Trophoblast cell (in vitro differentiated cells and primary cell): ENCODE measurements at regions not wholly inside any gene's neighbourhood (a gene's known extent, or its start where the extent isn't known, plus 50 kb on each side); places are given as distances from the start of the nearest gene placed in this dataset.
A peak's percentile ranks its signal among the peaks of the same experiment; 100 is the strongest.

Experiments used
- DNase-seq, 2 donors: peaks; one replicate each; pipeline ENCODE4 v3.0.0-alpha.2; 2016
- H2AFZ ChIP-seq: 2 replicates; pipeline ENCODE4 v1.6.1; 2013; ENCODE audit warnings: low read length, moderate library complexity, mild to moderate bottlenecking; ENCODE audit not compliant: insufficient read depth, poor library complexity
- H2AK5ac ChIP-seq: 2 replicates; pipeline ENCODE4 v1.6.1; 2013; ENCODE audit warnings: mild to moderate bottlenecking, low read length
- H2BK120ac ChIP-seq: 2 replicates; pipeline ENCODE4 v1.6.1; 2013; ENCODE audit warnings: low read length, mild to moderate bottlenecking, moderate library complexity; ENCODE audit not compliant: insufficient read depth, poor library complexity
- H2BK12ac ChIP-seq: 2 replicates; pipeline ENCODE4 v1.6.1; 2013; ENCODE audit warnings: mild to moderate bottlenecking, low read length, moderate library complexity
- H2BK5ac ChIP-seq: 2 replicates; pipeline ENCODE4 v1.6.1; 2013; ENCODE audit warnings: low read length, low read depth, moderate library complexity, mild to moderate bottlenecking; ENCODE audit not compliant: poor library complexity
- H3K14ac ChIP-seq: 2 replicates; pipeline ENCODE4 v1.6.1; 2013; ENCODE audit warnings: mild to moderate bottlenecking, low read length
- H3K18ac ChIP-seq: 2 replicates; pipeline ENCODE4 v1.6.1; 2013; ENCODE audit warnings: mild to moderate bottlenecking, low read length
- H3K23ac ChIP-seq: 2 replicates; pipeline ENCODE4 v1.6.1; 2013; ENCODE audit warnings: low read length
- H3K27ac ChIP-seq: 2 replicates; pipeline ENCODE4 v1.5.1; 2013; ENCODE audit warnings: low read depth, mild to moderate bottlenecking, inconsistent platforms, low read length, moderate library complexity
- H3K27me3 ChIP-seq: 2 replicates; pipeline ENCODE4 v1.6.1; 2013; ENCODE audit warnings: inconsistent platforms, mild to moderate bottlenecking, low read length, moderate library complexity; ENCODE audit not compliant: insufficient read depth
- H3K36me3 ChIP-seq, 2 experiments: 1 replicate in 1 of 2; 2 replicates in 1 of 2; pipeline ENCODE4 v1.6.1; 2013; ENCODE audit warnings: low read length in 2 of 2, mild to moderate bottlenecking in 2 of 2, moderate library complexity in 1 of 2; ENCODE audit not compliant: insufficient read depth in 2 of 2, control insufficient read depth in 1 of 2
- H3K4ac ChIP-seq: 2 replicates; pipeline ENCODE4 v1.6.1; 2013; ENCODE audit warnings: low read depth, mild to moderate bottlenecking, low read length, moderate library complexity
- H3K4me1 ChIP-seq, 2 experiments: 1 replicate in 1 of 2; 2 replicates in 1 of 2; pipeline ENCODE4 v1.6.1; 2013; ENCODE audit warnings: low read length in 2 of 2, mild to moderate bottlenecking in 2 of 2, moderate library complexity in 1 of 2; ENCODE audit not compliant: insufficient read depth in 2 of 2, control insufficient read depth in 1 of 2
- H3K4me2 ChIP-seq: 2 replicates; pipeline ENCODE4 v1.6.1; 2013; ENCODE audit warnings: inconsistent platforms, mild to moderate bottlenecking, low read length, moderate library complexity
- H3K4me3 ChIP-seq: 2 replicates; pipeline ENCODE4 v1.5.1; 2013; ENCODE audit warnings: mild to moderate bottlenecking, low read depth, low read length, inconsistent platforms
- H3K79me1 ChIP-seq: one replicate; pipeline ENCODE4 v1.6.1; 2013; ENCODE audit warnings: low read length
- H3K79me2 ChIP-seq: 2 replicates; pipeline ENCODE4 v1.6.1; 2013; ENCODE audit warnings: low read length, mild to moderate bottlenecking; ENCODE audit not compliant: control insufficient read depth, insufficient read depth, poor library complexity
- H3K9ac ChIP-seq: 2 replicates; pipeline ENCODE4 v1.6.1; 2013; ENCODE audit warnings: mild to moderate bottlenecking, low read length
- H3K9me3 ChIP-seq: 2 replicates; pipeline ENCODE4 v1.6.1; 2013; ENCODE audit warnings: low read depth, mild to moderate bottlenecking, control low read depth, inconsistent platforms, low read length; ENCODE audit not compliant: insufficient read depth
- H4K12ac ChIP-seq: 2 replicates; pipeline ENCODE4 v1.6.1; 2013; ENCODE audit warnings: low read depth, mild to moderate bottlenecking, low read length, moderate library complexity
- H4K8ac ChIP-seq: 2 replicates; pipeline ENCODE4 v1.6.1; 2013; ENCODE audit warnings: low read depth, mild to moderate bottlenecking, low read length, moderate library complexity
- H4K91ac ChIP-seq: one replicate; pipeline ENCODE4 v1.6.1; 2013; ENCODE audit warnings: low read depth, mild to moderate bottlenecking, low read length, moderate library complexity
- WGBS: extraction: QIAGEN DNeasy Blood & Tissue Kit; methylation state at CpG from one replicate; pipeline ENCODE4 v1.1.7; 2013; ENCODE audit warnings: missing lambda C conversion rate; ENCODE audit not compliant: insufficient read length, insufficient coverage; ENCODE audit errors: extremely low coverage; 5-methylcytosine and 5-hydroxymethylcytosine counted together

DNA sequence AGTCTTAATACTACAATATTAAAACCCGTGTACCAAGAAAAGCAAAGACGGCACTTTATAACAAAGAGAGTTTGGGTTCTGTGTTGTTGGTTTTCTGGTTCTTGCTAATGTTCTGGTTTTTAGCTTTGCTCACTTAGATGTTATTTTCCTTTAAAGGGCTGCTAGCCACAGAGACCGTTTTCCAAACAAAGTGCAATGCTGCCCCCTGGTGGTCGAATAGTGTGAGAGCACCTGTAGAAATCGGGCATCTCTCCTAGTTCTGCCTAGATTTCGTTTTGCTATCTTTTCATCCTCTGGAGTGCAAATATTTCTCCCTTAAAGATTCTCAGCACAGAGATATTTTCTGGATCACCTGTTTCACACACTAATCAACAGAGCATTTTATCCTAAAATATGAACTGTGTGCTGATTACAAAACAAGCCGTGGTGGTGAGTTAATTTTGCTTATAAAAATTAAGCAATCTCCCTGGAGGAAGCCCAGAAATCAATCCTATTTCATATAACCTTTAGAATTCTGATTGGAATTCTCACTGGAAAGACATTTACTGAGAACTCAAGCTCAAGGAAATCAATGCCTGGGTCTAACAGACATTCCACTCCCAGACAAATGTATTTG is 334.5 kb upstream of the NOCT start:
- Histone ChIP-seq H4K8ac (no peak overlapping the region), H3K4me3 (no peak overlapping the region), H3K79me1 (no peaks in the 10 kb centered on the region), H3K79me2 (no peaks in the 10 kb centered on the region), H3K14ac (no peak overlapping the region), H3K18ac (no peak overlapping the region), H3K9ac (no peak overlapping the region), H4K12ac (no peak overlapping the region), H3K4me2 (no peak overlapping the region), H3K23ac (no peak overlapping the region), H2AK5ac (no peak overlapping the region), H4K91ac (no peak overlapping the region), H2BK12ac (no peak overlapping the region), H2AFZ (no peak overlapping the region), H3K27ac (no peak overlapping the region), H3K9me3 (peaks cover 1% of the 10 kb centered on the region), H3K27me3 (no peaks in the 10 kb centered on the region), H2BK120ac (no peak overlapping the region), H3K4ac (no peak overlapping the region), H3K4me1 (no peaks in the 10 kb centered on the region), H3K36me3 (no peaks in the 10 kb centered on the region), H2BK5ac (no peak overlapping the region)
- WGBS = no CpG with 5 or more reads among the region's 7 CpGs
- DNase-seq = peak; percentile 51 to 93

DNA sequence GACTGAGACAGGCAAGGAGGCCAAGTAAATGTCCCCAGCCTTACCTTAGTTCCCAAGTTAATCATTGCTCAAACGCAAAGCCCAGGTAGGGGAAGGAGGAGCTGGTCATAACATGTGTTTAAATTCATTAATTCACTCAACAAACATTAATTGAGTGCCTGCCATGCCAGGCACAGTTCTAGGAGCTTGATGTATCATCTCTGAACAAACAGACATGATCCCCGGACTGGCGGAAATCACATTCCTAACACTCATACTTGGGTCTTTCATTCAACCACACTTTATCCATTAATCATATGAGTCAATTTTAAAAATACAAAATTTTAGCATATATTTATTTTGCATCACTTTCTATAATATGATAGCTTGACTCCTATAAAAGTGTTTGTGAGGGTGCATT is 335.3 kb upstream of the NOCT start:
- no peak for DNase-seq
- Histone ChIP-seq H3K79me2 (no peaks in the 10 kb centered on the region), H2AK5ac (no peak overlapping the region), H4K12ac (no peak overlapping the region), H3K23ac (no peak overlapping the region), H3K4me1 (no peaks in the 10 kb centered on the region), H3K4ac (no peak overlapping the region), H3K9me3 (no peaks in the 10 kb centered on the region), H3K4me2 (no peak overlapping the region), H3K36me3 (no peaks in the 10 kb centered on the region), H2BK120ac (no peak overlapping the region), H2BK12ac (no peak overlapping the region), H3K79me1 (no peaks in the 10 kb centered on the region), H3K14ac (no peak overlapping the region), H3K9ac (no peak overlapping the region), H3K18ac (no peak overlapping the region), H3K27ac (no peak overlapping the region), H4K91ac (no peak overlapping the region), H3K27me3 (no peaks in the 10 kb centered on the region), H2BK5ac (no peak overlapping the region), H2AFZ (no peak overlapping the region), H4K8ac (no peak overlapping the region), H3K4me3 (no peak overlapping the region)
- WGBS = no CpG with 5 or more reads among the region's 3 CpGs

DNA sequence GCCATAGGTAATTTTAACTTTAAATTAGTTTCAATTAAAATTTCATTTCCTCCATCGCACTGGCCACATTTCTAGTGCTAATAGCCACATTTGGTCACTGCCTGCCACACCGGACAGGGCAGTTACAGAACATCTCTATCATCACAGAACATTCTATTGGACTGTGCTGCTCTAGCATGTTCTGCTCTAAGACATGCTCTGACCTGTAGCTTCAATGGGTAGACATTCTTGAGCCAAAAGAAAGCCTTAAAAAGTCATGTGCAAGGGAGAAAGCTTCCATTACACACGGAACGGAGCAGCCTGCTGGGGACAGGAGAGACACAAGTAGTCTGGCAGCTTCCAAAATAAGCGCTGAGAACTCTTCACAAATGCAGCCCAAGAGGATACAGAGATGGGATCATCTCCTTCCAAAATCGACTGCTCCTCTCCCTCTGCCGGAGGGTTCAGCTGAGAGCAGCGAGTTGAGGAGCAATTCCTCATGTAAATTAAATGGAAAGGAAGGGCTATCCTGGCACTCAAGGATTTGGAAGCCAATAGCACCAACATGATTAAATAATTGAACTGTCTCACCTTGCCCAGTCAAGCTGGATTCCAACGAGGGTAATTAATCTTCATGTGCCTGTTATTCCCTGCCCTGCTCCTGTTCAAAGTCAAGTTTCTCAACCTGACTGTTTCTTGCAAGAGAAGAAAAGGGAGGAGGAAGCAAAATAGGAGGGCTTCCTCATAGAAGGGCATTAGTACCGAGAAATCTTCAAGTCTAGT is 336.4 kb upstream of the NOCT start:
- no peak overlapping the region for H2AFZ ChIP-seq

DNA sequence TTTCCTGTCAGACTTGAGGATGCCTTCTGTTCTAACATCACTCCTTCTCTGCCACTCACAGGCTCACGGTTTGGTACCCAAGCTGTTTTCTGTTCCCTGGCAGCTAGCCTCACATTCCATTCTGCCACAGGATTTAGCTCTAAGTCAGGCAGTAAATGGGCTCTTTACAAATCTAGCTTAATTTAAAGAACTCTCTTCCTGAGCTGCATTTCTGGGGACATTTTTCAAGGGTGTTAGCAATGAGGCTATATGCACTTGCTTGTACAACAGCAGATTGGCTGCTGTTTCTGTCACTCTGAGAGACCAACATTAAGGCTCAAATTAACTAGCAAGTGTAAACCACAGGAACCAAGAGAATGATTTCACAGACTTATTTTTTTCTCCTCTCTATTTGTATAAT is 337.8 kb upstream of the NOCT start:
- Histone ChIP-seq H3K27ac (no peak overlapping the region), H3K23ac (no peak overlapping the region), H3K4me2 (no peak overlapping the region), H3K79me1 (peaks cover under 1% of the 10 kb centered on the region), H3K4me3 (no peak overlapping the region), H4K8ac (no peak overlapping the region), H3K4ac (no peak overlapping the region), H3K14ac (no peak overlapping the region), H2BK5ac (no peak overlapping the region), H2AFZ (no peak overlapping the region), H2AK5ac (no peak overlapping the region), H4K91ac (no peak overlapping the region), H2BK120ac (no peak overlapping the region), H3K4me1 (peaks cover 3 to 5% of the 10 kb centered on the region in 2 experiments), H4K12ac (no peak overlapping the region), H3K27me3 (no peaks in the 10 kb centered on the region), H3K9me3 (no peaks in the 10 kb centered on the region), H3K9ac (no peak overlapping the region), H2BK12ac (no peak overlapping the region), H3K18ac (no peak overlapping the region), H3K79me2 (no peaks in the 10 kb centered on the region), H3K36me3 (no peaks in the 10 kb centered on the region)
- no CpG with 5 or more reads among the region's 1 CpG for WGBS
- DNase-seq = no peak

More for the DNA sequence above, 336.4 kb upstream of the NOCT start:
- H2BK12ac ChIP-seq = no peak overlapping the region
- no peak overlapping the region for H4K8ac ChIP-seq
- no CpG with 5 or more reads among the region's 10 CpGs for WGBS
- no peak overlapping the region for H3K4me2 ChIP-seq
- no peak overlapping the region for H3K27ac ChIP-seq
- no peak overlapping the region for H3K14ac ChIP-seq
- no peak overlapping the region for H2BK5ac ChIP-seq
- no peak overlapping the region for H2AK5ac ChIP-seq
- no peak overlapping the region for H3K23ac ChIP-seq
- H3K27me3 ChIP-seq = no peaks in the 10 kb centered on the region
- no peak for DNase-seq
- H3K79me1 ChIP-seq = no peaks in the 10 kb centered on the region
- no peak overlapping the region for H3K9ac ChIP-seq
- no peak overlapping the region for H3K18ac ChIP-seq
- H2BK120ac ChIP-seq = no peak overlapping the region
- H4K12ac ChIP-seq = no peak overlapping the region
- H3K36me3 ChIP-seq = no peaks in the 10 kb centered on the region
- no peaks in the 10 kb centered on the region for H3K4me1 ChIP-seq
- no peaks in the 10 kb centered on the region for H3K79me2 ChIP-seq
- H3K4me3 ChIP-seq = no peak overlapping the region
- H3K4ac ChIP-seq = no peak overlapping the region
- no peaks in the 10 kb centered on the region for H3K9me3 ChIP-seq
- no peak overlapping the region for H4K91ac ChIP-seq
